ENCODE measurements at regions not wholly inside any gene's neighbourhood (a gene's known extent, or its start where the extent isn't known, plus 50 kb on each side); places are given as distances from the start of the nearest gene placed in this dataset.
"Not testable (repeated sequence)": the region's sequence is repeated elsewhere in the genome, so short reads cannot be mapped to it uniquely, and the experiment has no call there.

DNA sequence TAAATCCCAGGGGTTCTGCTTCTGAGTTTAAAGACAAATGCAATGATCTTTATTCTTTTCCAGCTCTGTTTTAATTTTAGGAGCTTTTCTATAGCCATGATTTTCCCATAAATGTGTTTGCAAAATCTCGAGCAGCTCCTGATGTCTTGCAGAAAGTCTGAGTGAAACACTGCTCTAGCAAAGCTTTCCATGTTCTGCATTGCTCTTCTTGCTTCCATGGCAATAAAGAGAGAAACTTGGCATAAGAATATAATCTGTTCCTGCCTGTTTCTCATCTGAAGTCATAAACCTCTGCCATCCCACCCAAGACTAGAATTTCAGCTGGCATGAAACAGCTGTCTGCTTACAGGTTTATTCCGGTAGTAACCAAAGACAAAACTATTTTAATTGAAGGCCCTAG is 254.5 kb downstream of the SPRY1 start:
- no peak for TF ChIP-seq CTCF (conservative IDR thresholded peaks at IDR 0.05; ENCODE audit: low read length)
- DNase-seq (ENCODE audit: low read depth) = peak; percentile 66
- H3K4me3 ChIP-seq (ENCODE audit: low read length) = no peak overlapping the region

GRCh38 chr4:123651536-123652180 is 255.1 kb downstream of the SPRY1 start:
- peak; percentile 55 for DNase-seq (ENCODE audit: low read depth)
- no peak for TF ChIP-seq CTCF (conservative IDR thresholded peaks at IDR 0.05; ENCODE audit: low read length)
- H3K4me3 ChIP-seq (ENCODE audit: low read length) = no peak overlapping the region

DNA sequence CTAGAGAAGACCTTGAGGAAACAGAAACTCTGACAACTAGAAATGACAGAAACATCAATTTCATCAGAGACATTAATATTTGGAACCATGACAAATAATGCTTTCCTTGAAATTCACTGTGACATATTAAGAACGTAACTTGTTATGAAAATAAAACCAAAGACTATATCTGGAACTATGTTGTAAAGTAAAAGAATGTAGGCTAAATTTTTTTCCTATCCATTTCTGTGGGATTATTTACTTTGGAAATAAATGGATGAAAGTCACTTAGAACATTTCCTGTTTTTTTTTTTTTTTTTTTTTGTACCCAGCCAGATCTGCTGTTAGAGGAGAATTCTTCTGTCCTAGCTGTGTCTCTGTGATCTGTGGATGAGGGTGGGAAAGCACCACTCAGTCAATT is 255.9 kb downstream of the SPRY1 start:
- H3K4me3 ChIP-seq (ENCODE audit: low read length) = no peak overlapping the region
- TF ChIP-seq CTCF (conservative IDR thresholded peaks at IDR 0.05; ENCODE audit: low read length) = no peak
- no peak for DNase-seq (ENCODE audit: low read depth)

DNA sequence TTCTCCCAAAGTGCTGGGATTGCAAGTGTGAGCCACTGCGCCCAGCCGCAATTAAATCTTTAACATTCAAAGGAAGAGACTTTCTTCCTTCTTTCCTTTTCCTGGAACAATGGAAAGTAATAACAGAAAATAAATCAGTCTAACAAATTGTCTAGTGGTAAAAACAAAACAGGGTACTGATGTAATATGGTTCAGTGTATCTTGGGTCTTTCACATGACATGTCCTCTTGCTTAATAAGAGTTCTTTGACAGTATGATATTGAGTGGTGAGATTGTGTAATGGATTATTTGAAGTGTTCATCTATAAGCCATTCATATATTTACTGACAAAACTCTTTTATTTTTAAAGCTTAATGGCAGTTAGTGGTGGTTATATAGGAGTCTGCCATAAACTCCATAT is 256.6 kb downstream of the SPRY1 start:
- no peak overlapping the region for H3K4me3 ChIP-seq (ENCODE audit: low read length)
- DNase-seq (ENCODE audit: low read depth) = no peak
- TF ChIP-seq CTCF (conservative IDR thresholded peaks at IDR 0.05; ENCODE audit: low read length) = no peak

- not testable (repeated sequence) for DNase-seq (ENCODE audit: low read depth); H3K4me3 ChIP-seq (ENCODE audit: low read length)
Measured at GRCh38 chr4:123656746-123657294, 260.2 kb downstream of the SPRY1 start.

- not testable (repeated sequence) for DNase-seq (ENCODE audit: low read depth)
Measured at GRCh38 chr4:123657606-123658005, 261.0 kb downstream of the SPRY1 start.

DNA sequence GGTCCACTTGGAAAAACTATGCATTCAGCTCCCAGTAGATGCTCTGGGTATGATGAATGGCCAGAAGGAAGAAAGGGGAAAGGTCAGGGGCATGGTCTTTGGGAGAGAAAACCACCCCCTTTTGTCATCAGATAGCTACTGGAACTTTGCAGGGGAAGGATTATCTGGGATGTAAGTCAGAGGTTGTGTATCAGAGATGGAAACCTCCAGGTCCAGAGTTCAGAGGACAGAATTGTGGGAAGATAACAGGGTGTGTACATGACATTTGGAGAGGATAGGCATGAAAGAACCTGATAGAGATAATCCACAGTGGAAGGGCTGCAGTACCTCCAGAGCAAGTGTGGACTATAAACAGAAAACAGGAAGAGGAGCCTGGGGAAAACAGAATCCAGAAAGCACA is 262.7 kb downstream of the SPRY1 start:
- no peak for DNase-seq (ENCODE audit: low read depth)
- no peak for TF ChIP-seq CTCF (conservative IDR thresholded peaks at IDR 0.05; ENCODE audit: low read length)
- H3K4me3 ChIP-seq (ENCODE audit: low read length) = no peak overlapping the region

More at GRCh38 chr4:123657606-123658005, 261.0 kb downstream of the SPRY1 start:
- H3K4me3 ChIP-seq (ENCODE audit: low read length) = not testable (repeated sequence)

DNA sequence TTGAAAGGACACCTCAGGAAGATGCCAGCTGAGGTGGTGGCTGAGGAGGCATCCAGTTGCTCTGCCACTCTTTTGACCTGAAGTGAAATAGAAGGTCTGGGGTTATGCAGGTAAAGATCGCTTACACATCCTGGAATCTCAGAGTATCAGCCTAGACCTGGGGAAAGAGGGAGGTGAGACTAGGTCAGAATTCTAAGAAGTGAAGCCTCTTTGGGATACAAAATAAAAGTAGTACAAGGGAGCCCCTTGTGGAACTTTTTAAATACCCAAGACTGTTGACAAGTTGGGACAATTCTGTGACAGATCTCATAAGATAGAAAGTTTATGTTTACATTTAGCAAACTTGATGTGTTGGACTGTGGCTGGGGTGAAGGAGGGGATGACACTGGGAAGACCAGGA is 263.1 kb downstream of the SPRY1 start:
- no peak for DNase-seq (ENCODE audit: low read depth)
- H3K4me3 ChIP-seq (ENCODE audit: low read length) = no peak overlapping the region
- peak; percentile 37 for TF ChIP-seq CTCF (conservative IDR thresholded peaks at IDR 0.05; ENCODE audit: low read length)
